ENCODE measurements at regions not wholly inside any gene's neighbourhood (a gene's known extent, or its start where the extent isn't known, plus 50 kb on each side); places are given as distances from the start of the nearest gene placed in this dataset.

DNA sequence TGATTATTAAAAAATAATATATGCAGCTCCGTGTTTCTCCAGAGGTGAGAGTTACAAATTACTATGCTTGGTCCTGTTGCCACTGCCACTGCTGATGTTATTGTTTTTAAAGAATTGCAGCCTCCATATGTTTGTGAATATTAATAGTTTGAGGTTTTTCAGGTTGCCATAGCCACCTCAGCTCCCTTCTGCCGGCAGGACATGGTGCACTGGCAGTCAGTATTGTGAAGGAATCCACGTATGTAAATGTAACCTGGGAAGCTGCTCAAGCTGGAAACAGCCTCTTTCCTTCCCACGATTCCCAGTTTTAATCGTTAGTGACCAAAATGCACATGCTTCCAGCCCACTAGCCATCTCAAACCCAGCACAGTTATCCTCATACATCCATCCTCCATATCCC is 184.4 kb upstream of the CCNG1 start:
- ChIA-PET POLR2A (no interaction called here), CTCF (no interaction called here)
- Histone ChIP-seq H3K4me2 (replicated peaks; ENCODE audit: low read depth, low read length, poor library complexity, severe bottlenecking) (no peak overlapping the region), H3K27ac (ENCODE audit: low read length in 2 of 2) (no peak overlapping the region), H3K79me2 (ENCODE audit: control insufficient read depth, insufficient read depth, low read length) (no peaks in the 10 kb centered on the region), H3K27me3 (replicated peaks in 1 of 4; ENCODE audit: control extremely low read depth in 1 of 4, control insufficient read depth in 3 of 4, insufficient read depth in 4 of 4, low read length in 3 of 4) (no peaks in the 10 kb centered on the region), H3K4me3 (ENCODE audit: control extremely low read depth in 1 of 5, extremely low read depth in 1 of 5, insufficient read depth in 1 of 5, low read depth in 2 of 5, low read length in 4 of 5) (no peak overlapping the region), H3K9ac (ENCODE audit: low read length) (no peak overlapping the region), H3K4me1 (ENCODE audit: control insufficient read depth in 2 of 2, insufficient read depth in 2 of 2, low read length in 2 of 2) (no peaks in the 10 kb centered on the region), H2AFZ (ENCODE audit: insufficient read depth, low read depth, low read length, poor library complexity, severe bottlenecking) (no peak overlapping the region), H3K36me3 (replicated peaks in 1 of 2; ENCODE audit: control extremely low read depth in 1 of 2, control insufficient read depth in 1 of 2, extremely low read depth in 1 of 2, insufficient read depth in 2 of 2, low read length in 1 of 2) (no peaks in the 10 kb centered on the region), H3K9me3 (ENCODE audit: control extremely low read depth in 1 of 3, control insufficient read depth in 2 of 3, insufficient read depth in 1 of 3, low read length in 2 of 3) (peaks cover 0 to 3% (median 0%) of the 10 kb centered on the region in 3 donors), H4K20me1 (ENCODE audit: control insufficient read depth, insufficient read depth, low read length, poor library complexity, severe bottlenecking) (no peaks in the 10 kb centered on the region)
- Mint-ChIP-seq H3K27ac (no peak overlapping the region), H3K4me3 (no peak overlapping the region), H3K4me1 (no peaks in the 10 kb centered on the region), H3K9me3 (ENCODE audit: insufficient read depth) (no peaks in the 10 kb centered on the region), H3K27me3 (no peaks in the 10 kb centered on the region)
- WGBS (ENCODE audit: insufficient coverage) = 89% methylated on average over 4 of the region's 5 CpGs
- TF ChIP-seq CTCF (IDR thresholded peaks at IDR 0.05) = no peak
- no peak for TF ChIP-seq EZH2 (IDR thresholded peaks at IDR 0.05; ENCODE audit: borderline replicate concordance, insufficient read depth, low read depth, low read length, poor library complexity, severe bottlenecking)
- no peak for DNase-seq
- ATAC-seq (ENCODE audit: low read depth) = no peak
- intact Hi-C loops (cut with micrococcal nuclease) = no loop called here

GRCh38 chr5:163259495-163259894 is 177.9 kb upstream of the CCNG1 start:
- POLR2A ChIA-PET = no interaction called here
- H3K4me2 ChIP-seq (replicated peaks; ENCODE audit: low read depth, low read length, poor library complexity, severe bottlenecking) = no peak overlapping the region
- H3K27me3 Mint-ChIP-seq = no peaks in the 10 kb centered on the region
- H3K27ac ChIP-seq (ENCODE audit: low read length in 2 of 2) = no peak overlapping the region
- no peaks in the 10 kb centered on the region for H3K9me3 ChIP-seq (ENCODE audit: control extremely low read depth in 1 of 3, control insufficient read depth in 2 of 3, insufficient read depth in 1 of 3, low read length in 2 of 3)
- ATAC-seq (ENCODE audit: low read depth) (no peak), DNase-seq (no peak)
- H3K9ac ChIP-seq (ENCODE audit: low read length) = no peak overlapping the region
- H3K79me2 ChIP-seq (ENCODE audit: control insufficient read depth, insufficient read depth, low read length) = no peaks in the 10 kb centered on the region
- no peak overlapping the region for H3K4me3 Mint-ChIP-seq
- H3K27me3 ChIP-seq (replicated peaks in 1 of 4; ENCODE audit: control extremely low read depth in 1 of 4, control insufficient read depth in 3 of 4, insufficient read depth in 4 of 4, low read length in 3 of 4) = no peaks in the 10 kb centered on the region
- TF ChIP-seq CTCF (IDR thresholded peaks at IDR 0.05) = no peak
- TF ChIP-seq EZH2 (IDR thresholded peaks at IDR 0.05; ENCODE audit: borderline replicate concordance, insufficient read depth, low read depth, low read length, poor library complexity, severe bottlenecking) = no peak
- H2AFZ ChIP-seq (ENCODE audit: insufficient read depth, low read depth, low read length, poor library complexity, severe bottlenecking) = no peak overlapping the region
- no CpG with 5 or more reads among the region's 2 CpGs for WGBS (ENCODE audit: insufficient coverage)
- H4K20me1 ChIP-seq (ENCODE audit: control insufficient read depth, insufficient read depth, low read length, poor library complexity, severe bottlenecking) = no peaks in the 10 kb centered on the region
- no peaks in the 10 kb centered on the region for H3K36me3 ChIP-seq (replicated peaks in 1 of 2; ENCODE audit: control extremely low read depth in 1 of 2, control insufficient read depth in 1 of 2, extremely low read depth in 1 of 2, insufficient read depth in 2 of 2, low read length in 1 of 2)
- CTCF ChIA-PET = no interaction called here
- no peaks in the 10 kb centered on the region for H3K9me3 Mint-ChIP-seq (ENCODE audit: insufficient read depth)
- no peaks in the 10 kb centered on the region for H3K4me1 ChIP-seq (ENCODE audit: control insufficient read depth in 2 of 2, insufficient read depth in 2 of 2, low read length in 2 of 2)
- intact Hi-C loops (cut with micrococcal nuclease) = no loop called here
- no peaks in the 10 kb centered on the region for H3K4me1 Mint-ChIP-seq
- no peak overlapping the region for H3K27ac Mint-ChIP-seq
- no peak overlapping the region for H3K4me3 ChIP-seq (ENCODE audit: control extremely low read depth in 1 of 5, extremely low read depth in 1 of 5, insufficient read depth in 1 of 5, low read depth in 2 of 5, low read length in 4 of 5)

Data from B cell (primary cell).